Activated CD4-positive, alpha-beta T cell treated with anti-CD3 and anti-CD28 coated beads, Interleukin-2, amount 50 U/mL, for 16 hours (primary cell): ENCODE measurements at regions not wholly inside any gene's neighbourhood (a gene's known extent, or its start where the extent isn't known, plus 50 kb on each side); places are given as distances from the start of the nearest gene placed in this dataset.
"Not testable (repeated sequence)": the region's sequence is repeated elsewhere in the genome, so short reads cannot be mapped to it uniquely, and the experiment has no call there.

ENCODE experiments used
- DNase-seq: peaks from one replicate; pipeline ENCODE4 v3.0.0-alpha.2; 2020

DNA sequence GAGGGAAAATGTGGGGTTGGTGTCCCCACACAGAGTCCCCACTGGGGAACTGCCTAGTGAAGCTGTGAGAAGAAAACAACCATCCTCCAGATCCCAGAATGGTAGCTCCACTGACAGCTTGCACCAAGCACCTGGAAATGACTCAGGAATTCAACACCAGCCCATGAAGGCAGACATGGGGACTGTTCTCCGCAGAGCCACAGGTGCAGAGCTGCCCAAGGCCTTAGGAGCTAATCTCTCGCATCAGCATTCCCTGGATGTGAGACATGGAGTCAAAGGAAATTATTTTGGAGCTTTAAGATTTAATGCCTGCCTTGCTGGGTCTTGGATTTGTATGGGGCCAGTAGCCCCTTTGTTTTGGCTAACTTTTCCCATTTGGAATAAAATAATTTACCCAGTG is 367.9 kb downstream of the FAM133A start:
- no peak for DNase-seq

DNA sequence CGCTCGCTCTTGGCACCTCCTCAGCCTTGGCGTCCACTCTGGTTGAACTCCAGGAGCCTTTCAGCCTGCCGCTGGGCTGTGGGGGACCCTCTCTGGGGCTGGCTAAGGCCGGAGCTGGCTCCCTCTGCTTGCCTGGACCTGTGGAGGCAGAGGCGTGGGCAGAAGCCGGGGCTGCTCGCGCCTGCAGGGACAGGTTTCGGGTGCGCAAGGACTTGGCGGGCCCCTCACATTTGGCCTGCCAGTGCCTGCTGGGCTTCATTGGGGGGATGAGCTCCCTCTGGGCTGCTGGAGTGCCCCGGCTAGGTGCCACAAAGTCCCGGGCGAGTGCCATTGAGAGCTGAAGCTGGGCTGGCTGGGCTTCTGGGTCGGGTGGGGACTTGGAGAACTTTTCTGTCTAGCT is 371.7 kb downstream of the FAM133A start:
- no peak for DNase-seq

GRCh38 chrX:94051926-94052325 is 377.9 kb downstream of the FAM133A start:
- DNase-seq: no peak

DNA sequence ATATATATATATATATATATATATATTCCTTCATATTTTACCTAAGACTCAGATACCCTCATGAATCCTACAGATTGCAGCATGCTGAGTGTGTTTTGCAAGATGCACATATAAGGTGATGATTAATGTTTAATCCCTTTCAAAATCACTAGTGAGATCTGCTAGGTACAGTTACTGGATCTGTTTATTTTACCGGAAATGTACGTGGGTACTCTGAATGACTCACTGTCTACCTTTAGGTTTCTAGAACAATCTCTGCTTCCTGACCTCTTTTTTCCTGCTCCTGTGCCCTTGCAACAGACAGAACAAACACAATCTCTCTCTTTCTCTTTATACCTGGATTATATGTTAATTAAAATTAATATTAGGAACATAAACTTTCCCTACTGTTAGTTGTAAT is 379.6 kb downstream of the FAM133A start:
- no peak for DNase-seq

DNA sequence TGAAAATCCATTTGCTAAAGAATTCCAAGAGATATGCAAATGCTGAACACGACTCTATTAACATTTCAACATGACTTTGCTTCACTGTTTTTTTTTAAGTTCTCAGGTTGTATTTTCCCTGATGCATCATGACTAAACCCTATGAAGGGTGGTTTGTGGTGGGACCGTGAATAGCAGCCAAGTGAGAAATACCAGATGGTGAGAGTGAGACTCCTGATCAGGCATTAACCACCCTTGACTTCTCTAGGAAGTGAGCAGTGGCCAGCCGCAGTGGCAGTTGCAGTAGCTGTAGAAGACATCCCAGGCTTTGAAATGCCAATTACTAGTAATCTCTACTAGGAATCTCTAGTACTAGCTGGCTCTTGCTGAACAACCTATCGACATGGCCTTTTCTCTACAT is 383.4 kb downstream of the FAM133A start:
- no peak for DNase-seq

DNA sequence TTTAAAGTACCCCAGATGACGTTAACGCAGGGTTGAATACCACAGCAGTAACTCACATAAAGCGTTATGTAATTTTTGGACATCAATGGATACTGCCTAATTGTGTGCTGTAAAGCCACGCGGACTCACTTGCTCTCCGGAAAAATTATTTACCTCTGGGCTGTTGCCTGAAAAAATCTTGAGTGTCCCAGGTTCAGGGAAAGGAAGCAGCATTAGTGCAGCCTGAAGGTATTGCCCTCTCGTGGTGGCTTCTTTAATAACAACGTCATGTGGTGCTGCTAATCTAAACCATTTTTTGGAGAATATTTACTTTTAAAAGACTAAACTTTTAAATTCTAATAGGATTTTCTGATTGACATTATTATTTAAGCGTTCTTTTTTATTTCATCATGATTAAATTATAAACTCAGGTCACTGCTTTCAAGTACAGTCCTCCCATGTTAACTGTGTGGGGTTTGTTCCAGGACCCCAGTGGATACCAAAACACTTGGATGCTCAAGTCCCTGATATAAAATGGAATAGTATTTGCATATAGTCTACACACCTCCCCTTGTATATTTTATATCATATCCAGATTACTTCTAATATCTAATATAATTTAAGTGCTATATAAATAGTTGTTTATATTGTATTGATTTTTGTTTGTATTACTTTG is 384.8 kb downstream of the FAM133A start:
- peak; percentile 5 for DNase-seq

- no peak for DNase-seq
Measured at GRCh38 chrX:94065091-94065490, 391.1 kb downstream of the FAM133A start.

DNA sequence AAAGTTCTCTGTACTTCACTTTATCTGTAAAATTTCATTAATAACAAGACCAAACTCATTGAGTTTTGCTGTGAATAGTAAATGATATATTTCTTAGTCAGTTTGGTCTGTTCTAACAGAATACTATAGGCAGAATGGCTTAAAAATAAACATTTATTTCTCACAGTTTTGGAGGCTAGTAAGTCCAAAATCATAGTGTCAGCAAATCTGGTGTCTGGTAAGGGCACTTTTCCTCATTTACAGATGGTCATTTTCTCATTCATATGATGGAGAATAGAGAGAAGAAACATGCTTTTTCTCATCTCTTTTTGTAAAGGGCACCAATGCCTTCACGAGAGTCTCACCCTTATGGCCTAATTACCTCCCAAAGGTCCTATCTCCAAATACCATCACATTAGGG is 415.1 kb downstream of the FAM133A start:
- no peak for DNase-seq

GRCh38 chrX:94097868-94098267 is 423.9 kb downstream of the FAM133A start:
- no peak for DNase-seq

DNA sequence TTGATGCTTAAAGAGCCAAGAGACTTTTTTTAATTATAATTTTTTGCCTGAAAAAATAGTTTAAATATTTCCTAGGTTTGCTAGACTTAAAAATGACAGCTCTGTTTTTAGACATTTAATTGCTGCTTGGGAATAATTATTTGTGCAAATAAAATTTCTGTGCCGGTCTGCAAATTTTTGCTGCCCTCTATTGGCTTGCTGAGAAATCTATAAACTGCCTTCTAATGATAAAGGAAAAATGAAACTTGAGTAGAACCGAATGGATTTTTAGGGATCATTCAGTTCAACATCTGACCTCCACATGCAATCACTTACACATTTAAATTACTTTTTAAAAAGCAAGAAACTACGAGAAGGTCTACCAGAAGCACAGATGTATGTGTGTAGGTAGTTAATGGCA is 434.0 kb downstream of the FAM133A start:
- DNase-seq: no peak

DNA sequence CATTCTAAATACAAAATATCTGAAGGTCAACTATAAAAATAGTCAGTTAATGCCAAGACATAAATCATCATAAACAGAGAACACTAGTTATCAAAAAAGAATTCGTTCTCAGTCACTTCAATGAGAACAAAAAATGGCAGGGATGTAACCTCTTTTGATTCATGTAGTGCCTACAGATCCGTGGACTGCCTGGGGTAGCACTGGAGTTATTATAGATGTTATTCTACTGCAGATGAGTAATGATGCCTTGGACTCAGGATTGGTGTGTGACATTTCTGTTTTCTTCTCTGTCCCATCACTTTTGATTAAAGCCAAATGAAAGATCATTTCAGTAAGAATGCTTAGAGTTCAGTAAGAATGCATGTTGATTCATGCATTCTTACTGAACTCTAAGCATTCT is 440.4 kb downstream of the FAM133A start:
- no peak for DNase-seq

DNA sequence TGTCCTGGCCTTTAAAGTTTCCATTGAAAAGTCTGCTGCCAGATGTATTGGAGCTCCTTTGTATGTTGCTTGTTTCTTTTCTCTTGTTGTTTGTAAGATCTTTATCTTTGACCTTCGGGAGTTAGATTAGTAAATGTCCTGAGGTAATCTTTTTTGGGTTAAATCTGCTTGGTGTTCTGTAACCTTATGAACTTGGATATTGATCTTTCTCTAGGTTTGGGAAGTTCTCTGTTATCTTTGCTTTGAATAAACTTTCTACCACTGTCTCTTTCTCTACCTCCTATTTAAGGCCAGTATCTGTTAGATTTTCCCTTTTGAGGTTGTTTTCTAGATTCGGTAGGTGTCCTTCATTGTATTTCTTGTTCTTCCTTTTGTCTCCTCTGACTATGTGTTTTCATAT is 447.8 kb downstream of the FAM133A start:
- DNase-seq: no peak

DNA sequence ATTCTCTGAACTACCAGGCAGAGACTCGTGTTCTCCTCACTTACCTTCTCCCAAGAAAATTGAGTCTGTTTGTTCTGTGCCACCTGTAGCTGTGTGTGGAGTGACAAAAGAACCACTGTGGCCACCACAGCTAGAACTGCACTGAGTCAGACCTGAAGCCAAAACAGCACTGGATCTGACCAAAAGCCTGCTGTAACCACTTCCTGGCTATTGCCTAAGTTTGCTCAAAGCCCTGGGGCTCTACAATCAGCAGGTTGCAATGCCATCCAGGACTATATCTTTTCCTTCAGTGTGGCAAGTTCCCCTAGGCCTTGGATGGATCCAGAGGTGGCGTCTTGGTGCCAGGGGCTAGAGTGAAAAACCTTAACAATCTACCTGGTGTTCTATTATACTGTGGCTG is 449.1 kb downstream of the FAM133A start:
- no peak for DNase-seq

GRCh38 chrX:94162971-94163370 is 489.0 kb downstream of the FAM133A start:
- DNase-seq: no peak

DNA sequence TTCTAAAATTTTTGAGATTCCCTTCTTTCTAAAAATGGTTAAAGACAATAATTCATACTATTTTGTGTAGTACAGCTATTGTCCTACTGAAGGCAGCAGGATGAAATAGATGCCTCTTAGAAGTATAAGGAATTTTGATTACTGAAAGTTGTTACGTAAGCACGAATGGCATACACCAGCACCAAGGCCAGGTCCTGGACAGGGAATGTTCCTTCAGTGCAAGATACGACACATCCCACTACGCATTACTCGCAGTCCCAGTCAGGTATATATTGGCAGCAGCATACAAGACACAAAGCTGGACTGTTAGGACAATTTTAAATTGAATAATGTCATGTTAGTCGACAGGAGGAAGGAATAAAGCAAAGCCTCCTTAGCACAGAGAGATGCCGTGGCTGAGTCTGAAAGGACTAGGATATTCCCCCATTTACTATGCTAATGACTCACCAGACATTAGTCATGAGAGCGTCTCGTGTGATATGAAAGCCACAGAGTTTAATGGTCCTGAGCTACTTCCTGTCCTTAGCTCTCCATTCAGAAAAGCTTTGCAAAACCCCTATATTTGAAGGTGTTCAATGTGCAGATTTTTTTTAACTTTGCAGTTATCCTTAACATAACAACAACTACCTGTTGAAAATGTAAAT is 504.3 kb downstream of the FAM133A start:
- DNase-seq: peak; percentile 31

GRCh38 chrX:94204524-94204923 is 530.5 kb downstream of the FAM133A start:
- no peak for DNase-seq

- DNase-seq: no peak
Measured at GRCh38 chrX:94216738-94217137, 542.7 kb downstream of the FAM133A start.

- DNase-seq: no peak
Measured at GRCh38 chrX:94252211-94252610, 578.2 kb downstream of the FAM133A start.

DNA sequence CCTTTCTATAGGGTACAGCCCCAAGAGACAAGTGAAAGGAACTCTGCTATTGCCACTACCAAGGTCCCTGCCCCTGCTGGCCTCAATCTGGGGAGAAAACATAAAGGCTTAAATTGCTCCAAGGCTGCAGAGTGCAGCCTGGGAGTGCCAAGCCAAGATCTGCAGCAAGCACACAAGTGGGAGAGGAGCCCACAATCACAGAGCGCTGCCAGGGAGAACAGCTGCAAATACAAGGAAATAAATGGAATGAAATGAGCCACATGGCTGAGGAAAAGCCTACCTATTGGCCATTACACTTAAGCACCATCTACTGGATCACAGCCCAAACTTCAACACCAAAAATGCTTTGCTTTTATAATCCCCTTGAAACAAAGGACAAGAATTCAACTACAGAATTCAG is 582.4 kb downstream of the FAM133A start:
- no peak for DNase-seq

GRCh38 chrX:94265323-94265722 is 591.3 kb downstream of the FAM133A start:
- no peak for DNase-seq

DNA sequence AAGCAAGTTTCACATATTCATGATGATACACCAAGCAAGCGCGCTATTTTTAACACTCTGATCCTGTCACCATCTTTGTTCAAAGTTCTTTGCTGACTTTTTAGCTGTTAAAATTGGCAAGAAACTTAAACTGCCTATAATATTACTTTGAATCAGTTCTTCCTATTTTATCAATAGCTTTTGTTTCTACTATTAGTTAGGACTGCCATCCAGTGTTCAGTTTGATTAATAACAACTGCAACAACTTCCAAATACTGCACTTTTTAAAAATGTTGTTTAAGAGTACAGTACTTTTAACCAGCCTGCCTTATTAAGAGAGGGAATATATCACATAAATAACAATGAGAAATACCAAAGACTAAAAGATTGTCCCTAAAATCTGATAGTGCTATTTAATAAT is 614.3 kb downstream of the FAM133A start:
- DNase-seq: no peak

- DNase-seq: no peak
Measured at GRCh38 chrX:94288972-94289371, 615.0 kb downstream of the FAM133A start.

GRCh38 chrX:94302446-94302845 is 628.4 kb downstream of the FAM133A start:
- DNase-seq: no peak

- no peak for DNase-seq
Measured at GRCh38 chrX:94329182-94329581, 655.2 kb downstream of the FAM133A start.

DNA sequence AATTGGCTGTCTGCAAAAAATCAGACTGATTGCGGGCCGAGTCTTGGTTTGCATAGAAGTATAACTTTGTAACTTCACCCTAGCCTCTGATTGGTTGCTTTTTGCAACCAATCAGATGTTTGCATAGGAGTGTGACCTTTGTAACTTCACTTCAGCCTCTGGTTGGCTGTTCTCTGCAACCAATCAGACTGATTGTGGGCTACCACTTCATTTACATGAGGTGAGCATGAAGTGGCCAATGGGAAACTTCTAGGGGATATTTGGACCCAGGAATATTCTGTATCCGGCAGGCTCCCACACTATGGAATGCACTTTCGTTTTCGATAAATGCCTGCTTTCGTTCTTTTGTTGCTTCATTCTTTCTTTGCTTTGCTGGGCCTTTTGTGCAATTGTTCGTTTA is 667.7 kb downstream of the FAM133A start:
- not testable (repeated sequence) for DNase-seq
